ENCODE measurements at regions not wholly inside any gene's neighbourhood (a gene's known extent, or its start where the extent isn't known, plus 50 kb on each side); places are given as distances from the start of the nearest gene placed in this dataset.

- H3K36me3 Mint-ChIP-seq (ENCODE audit: low read depth), result no peaks in the 10 kb centered on the region
- H3K27ac Mint-ChIP-seq, result no peak overlapping the region
- no peaks in the 10 kb centered on the region for H3K27me3 Mint-ChIP-seq
- no peaks in the 10 kb centered on the region for H3K9me3 Mint-ChIP-seq
- H3K4me1 Mint-ChIP-seq (ENCODE audit: low read depth), result no peaks in the 10 kb centered on the region
- DNase-seq, result no peak
- H3K4me3 Mint-ChIP-seq, result no peak overlapping the region
These were observed 58.8 kb upstream of the HPCAL1 start for GRCh38 chr2:10243926-10244270.

GRCh38 chr2:10245021-10245420, 57.7 kb upstream of the HPCAL1 start:
- Mint-ChIP-seq H3K27ac (no peak overlapping the region), H3K27me3 (no peaks in the 10 kb centered on the region), H3K9me3 (peaks cover 1% of the 10 kb centered on the region), H3K4me1 (ENCODE audit: low read depth) (no peaks in the 10 kb centered on the region), H3K36me3 (ENCODE audit: low read depth) (no peaks in the 10 kb centered on the region), H3K4me3 (no peak overlapping the region)
- DNase-seq, result no peak

GRCh38 chr2:10245661-10246060, 57.0 kb upstream of the HPCAL1 start:
- DNase-seq, result no peak
- Mint-ChIP-seq H3K9me3 (peaks cover 7% of the 10 kb centered on the region), H3K27me3 (no peaks in the 10 kb centered on the region), H3K4me3 (no peak overlapping the region), H3K36me3 (ENCODE audit: low read depth) (no peaks in the 10 kb centered on the region), H3K4me1 (ENCODE audit: low read depth) (peaks cover 1% of the 10 kb centered on the region), H3K27ac (no peak overlapping the region)

GRCh38 chr2:10246370-10246769, 56.3 kb upstream of the HPCAL1 start:
- peaks cover 11% of the 10 kb centered on the region for H3K9me3 Mint-ChIP-seq
- H3K27ac Mint-ChIP-seq, result no peak overlapping the region
- H3K36me3 Mint-ChIP-seq (ENCODE audit: low read depth), result no peaks in the 10 kb centered on the region
- DNase-seq, result no peak
- no peak overlapping the region for H3K4me3 Mint-ChIP-seq
- H3K27me3 Mint-ChIP-seq, result no peaks in the 10 kb centered on the region
- peaks cover 1% of the 10 kb centered on the region for H3K4me1 Mint-ChIP-seq (ENCODE audit: low read depth)

- Mint-ChIP-seq H3K27me3 (no peaks in the 10 kb centered on the region), H3K9me3 (peaks cover 11% of the 10 kb centered on the region), H3K4me1 (ENCODE audit: low read depth) (peaks cover 1% of the 10 kb centered on the region), H3K36me3 (ENCODE audit: low read depth) (no peaks in the 10 kb centered on the region), H3K27ac (no peak overlapping the region), H3K4me3 (no peak overlapping the region)
- DNase-seq, result no peak
These were observed 55.9 kb upstream of the HPCAL1 start for GRCh38 chr2:10246831-10247230.

- Mint-ChIP-seq H3K27ac (no peak overlapping the region), H3K36me3 (ENCODE audit: low read depth) (no peaks in the 10 kb centered on the region), H3K4me1 (ENCODE audit: low read depth) (peaks cover 1% of the 10 kb centered on the region), H3K27me3 (no peaks in the 10 kb centered on the region), H3K4me3 (no peak overlapping the region), H3K9me3 (peaks cover 11% of the 10 kb centered on the region)
- DNase-seq, result no peak
These were observed 52.9 kb upstream of the HPCAL1 start for GRCh38 chr2:10249798-10250197.

GRCh38 chr2:10252224-10252623, 50.5 kb upstream of the HPCAL1 start:
- H3K27ac Mint-ChIP-seq, result no peak overlapping the region
- peaks cover 1% of the 10 kb centered on the region for H3K4me1 Mint-ChIP-seq (ENCODE audit: low read depth)
- no peaks in the 10 kb centered on the region for H3K36me3 Mint-ChIP-seq (ENCODE audit: low read depth)
- DNase-seq, result no peak
- H3K9me3 Mint-ChIP-seq, result peaks cover 11% of the 10 kb centered on the region
- H3K4me3 Mint-ChIP-seq, result no peak overlapping the region
- H3K27me3 Mint-ChIP-seq, result no peaks in the 10 kb centered on the region

DNA sequence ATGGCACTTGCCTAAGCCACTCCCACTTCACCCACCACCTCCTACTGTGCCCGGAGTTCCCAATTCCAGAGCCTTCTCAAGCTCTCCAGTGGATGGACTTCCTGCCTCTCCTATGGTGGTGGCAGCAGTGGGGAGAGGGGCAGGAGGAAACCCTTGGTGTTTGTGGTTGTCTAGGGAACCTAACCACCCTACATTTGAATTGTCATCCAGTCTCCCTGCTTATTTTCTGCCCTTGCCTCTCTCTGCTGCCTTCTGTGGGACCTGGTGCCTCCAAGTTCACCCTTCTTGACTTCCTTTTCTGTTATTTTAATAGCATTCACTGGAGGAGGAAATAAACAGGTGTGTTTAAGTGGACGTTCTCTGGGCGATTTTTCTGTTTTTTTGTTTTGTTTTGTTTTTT, 50.0 kb upstream of the HPCAL1 start:
- no peak overlapping the region for H3K27ac Mint-ChIP-seq
- no peaks in the 10 kb centered on the region for H3K36me3 Mint-ChIP-seq (ENCODE audit: low read depth)
- no peaks in the 10 kb centered on the region for H3K27me3 Mint-ChIP-seq
- peaks cover 1% of the 10 kb centered on the region for H3K4me1 Mint-ChIP-seq (ENCODE audit: low read depth)
- no peak for DNase-seq
- H3K4me3 Mint-ChIP-seq, result no peak overlapping the region
- peaks cover 11% of the 10 kb centered on the region for H3K9me3 Mint-ChIP-seq

Data from activated T-cell treated with anti-CD3 and anti-CD28 coated beads, Interleukin-2, amount 50 U/mL, for 24 hours (primary cell).